HG03520 (cell line): ENCODE measurements at regions not wholly inside any gene's neighbourhood (a gene's known extent, or its start where the extent isn't known, plus 50 kb on each side); places are given as distances from the start of the nearest gene placed in this dataset.
"Not testable (repeated sequence)": the region's sequence is repeated elsewhere in the genome, so short reads cannot be mapped to it uniquely, and the experiment has no call there.

Experiments
- ATAC-seq: cut with Tn5 transposase; IDR thresholded peaks from one replicate; pipeline ENCODE4 v1.9.1; 2021; ENCODE audit warnings: mild to moderate bottlenecking, moderate library complexity; ENCODE audit not compliant: unreplicated experiment

- no peak for ATAC-seq
Measured at GRCh38 chrX:23061116-23061515, 61.4 kb downstream of the DDX53 start.

- ATAC-seq = no peak
Measured at GRCh38 chrX:23062359-23062758, 62.6 kb downstream of the DDX53 start.

DNA sequence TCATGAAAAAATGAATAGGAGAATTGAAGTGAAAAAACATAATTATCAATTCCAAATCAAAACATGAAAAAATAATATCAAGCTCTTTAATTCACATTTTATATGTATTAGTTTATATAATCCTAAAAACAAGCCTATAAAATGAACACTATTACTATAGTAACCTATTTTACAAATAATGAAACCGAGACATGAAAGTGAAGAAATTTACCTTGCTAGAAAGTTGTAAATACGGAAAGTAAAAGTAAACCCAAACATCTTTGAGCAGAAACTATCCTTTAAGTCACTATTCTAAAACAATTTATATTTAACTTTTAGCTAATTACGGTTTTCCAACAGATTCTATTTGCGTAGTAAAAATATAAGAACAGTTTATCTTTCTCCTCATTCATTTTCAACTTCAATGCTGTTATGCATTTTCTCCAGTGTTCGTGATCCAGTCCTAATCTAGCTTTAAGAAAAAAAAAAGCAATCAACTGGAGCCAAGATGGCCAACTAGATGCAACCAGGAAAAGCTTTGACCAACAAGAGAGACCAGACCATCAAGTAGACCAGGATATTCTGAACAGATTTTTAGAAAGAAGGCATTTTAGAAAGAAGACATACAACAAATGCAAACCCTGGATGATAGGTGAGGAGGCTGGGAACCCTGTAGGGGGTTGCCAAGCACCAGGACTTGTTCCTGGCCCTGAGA is 67.0 kb downstream of the DDX53 start:
- peak; percentile 90 for ATAC-seq

DNA sequence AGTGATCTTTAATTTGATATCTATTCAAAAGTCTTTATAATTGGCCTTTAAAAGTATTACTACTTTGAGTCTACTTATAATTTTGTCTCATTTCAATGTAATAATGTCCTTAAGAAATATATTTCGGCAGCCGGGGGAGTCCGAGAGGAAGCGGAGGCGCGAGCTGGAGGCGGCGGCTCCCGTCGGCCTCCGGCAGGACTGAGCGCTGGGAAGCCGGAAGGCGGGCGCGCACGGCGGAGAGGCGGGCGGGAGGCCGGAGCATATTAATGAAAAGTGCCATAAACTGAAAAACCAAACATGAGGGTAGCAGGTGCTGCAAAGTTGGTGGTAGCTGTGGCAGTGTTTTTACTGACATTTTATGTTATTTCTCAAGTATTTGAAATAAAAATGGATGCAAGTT is 75.7 kb downstream of the DDX53 start:
- not testable (repeated sequence) for ATAC-seq

GRCh38 chrX:23079347-23079746 is 79.6 kb downstream of the DDX53 start:
- no peak for ATAC-seq

GRCh38 chrX:23100826-23101225 is 101.1 kb downstream of the DDX53 start:
- ATAC-seq = no peak

DNA sequence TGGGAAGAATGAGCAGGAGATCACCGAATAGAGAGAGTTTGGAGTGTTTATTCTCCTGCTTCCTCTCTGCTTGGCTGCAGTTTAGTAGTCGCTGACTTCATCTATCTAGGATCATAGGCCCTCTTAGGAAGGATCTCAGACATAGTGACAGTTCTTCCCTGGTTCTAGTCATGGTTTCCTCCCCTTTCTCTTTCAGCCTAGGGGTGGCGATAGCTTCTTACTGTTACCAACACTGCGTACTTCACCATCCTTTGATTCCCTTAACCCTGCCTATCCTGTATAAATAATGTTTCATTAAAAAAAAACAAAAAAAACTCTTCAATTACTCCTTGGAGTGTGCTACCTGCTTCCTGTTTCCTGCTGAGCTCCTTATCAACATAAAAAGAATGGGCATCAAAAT is 103.8 kb downstream of the DDX53 start:
- ATAC-seq = no peak

DNA sequence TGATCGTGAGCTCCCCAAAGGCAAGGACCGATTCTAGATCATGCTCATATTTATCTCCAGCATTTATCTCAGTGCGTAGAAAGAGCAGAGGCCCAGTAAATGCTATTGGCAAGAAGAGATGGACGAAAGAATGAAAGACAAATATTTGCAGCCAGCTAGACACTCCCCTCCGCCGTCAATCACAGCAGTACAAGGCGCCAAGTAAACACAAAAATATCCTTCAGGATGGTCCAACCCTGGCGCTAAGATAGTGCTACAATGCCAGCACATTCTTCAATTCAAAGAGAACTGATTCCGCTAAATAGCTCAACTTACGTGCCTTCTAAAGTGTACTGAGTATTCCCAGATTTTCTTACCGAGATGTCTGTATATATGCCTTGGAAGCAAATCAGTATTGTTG is 114.5 kb downstream of the DDX53 start:
- ATAC-seq = no peak

GRCh38 chrX:23115651-23116050 is 115.9 kb downstream of the DDX53 start:
- ATAC-seq = no peak

- ATAC-seq = no peak
Measured at GRCh38 chrX:23118163-23118562, 118.4 kb downstream of the DDX53 start.

DNA sequence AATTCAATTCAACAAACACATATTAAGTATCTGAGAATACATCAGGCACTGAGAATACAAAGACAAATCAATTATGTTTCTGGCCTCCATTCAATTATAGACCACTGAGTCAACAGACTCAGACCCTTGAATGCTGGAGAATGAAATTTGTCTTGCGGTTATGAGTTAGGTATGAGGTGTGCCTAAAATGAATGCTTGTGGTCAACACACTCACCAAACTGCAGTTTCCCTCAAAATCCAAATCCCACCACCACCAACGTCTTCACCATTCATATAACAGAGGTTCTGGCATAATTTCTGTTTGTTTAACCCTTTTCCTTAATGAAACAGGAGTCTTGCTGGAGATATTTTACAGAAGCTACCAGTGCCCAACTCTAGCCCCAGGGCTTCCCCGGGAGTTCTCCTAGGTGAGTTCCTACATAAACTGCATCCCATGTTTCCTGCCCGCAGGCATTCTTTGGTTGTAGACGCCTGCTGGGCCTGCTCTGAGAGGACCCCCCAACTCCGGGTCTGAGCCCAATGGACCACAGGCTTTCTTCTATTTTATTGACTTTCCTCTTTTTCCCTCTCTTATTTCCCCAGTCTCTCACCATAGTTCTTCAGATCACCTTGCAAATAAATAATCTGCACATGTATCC is 119.2 kb downstream of the DDX53 start:
- no peak for ATAC-seq

DNA sequence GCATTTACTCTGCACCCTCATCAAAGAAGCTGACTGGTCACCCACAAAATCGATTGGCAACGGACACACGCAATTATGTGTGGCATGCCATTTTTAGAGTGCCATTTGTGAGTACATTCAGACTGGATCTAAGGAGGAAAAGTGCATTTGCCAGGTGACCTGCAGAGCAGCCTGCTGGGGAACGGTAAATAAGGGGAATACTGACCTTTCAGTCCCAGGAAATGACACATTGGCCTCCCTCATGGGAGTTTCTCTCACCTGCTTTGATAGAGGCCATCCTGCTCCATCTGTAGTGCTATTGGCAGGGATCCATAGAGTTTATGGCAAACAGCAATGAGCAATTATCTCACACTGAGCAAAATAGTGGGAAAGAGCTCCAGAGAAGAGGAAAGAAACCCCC is 127.8 kb downstream of the DDX53 start:
- no peak for ATAC-seq

DNA sequence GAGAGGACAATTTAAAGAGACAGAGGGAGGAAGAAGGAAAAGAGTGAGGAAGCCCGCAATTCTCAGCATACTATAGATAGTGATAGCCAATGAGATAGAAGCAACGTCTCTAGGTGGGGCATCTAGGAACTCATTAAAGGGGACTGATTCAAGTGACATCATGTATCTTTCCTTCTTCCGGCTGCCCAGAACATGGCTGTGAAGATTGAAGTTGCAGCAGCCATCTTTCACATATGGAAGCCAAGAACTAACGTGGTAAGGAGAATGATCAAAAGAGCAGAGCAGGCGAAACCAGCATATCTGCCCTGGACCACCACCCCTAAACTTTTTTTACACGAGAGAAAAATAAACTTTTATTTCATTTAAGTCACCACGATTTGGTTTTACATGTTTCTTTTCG is 133.8 kb downstream of the DDX53 start:
- no peak for ATAC-seq

- ATAC-seq = no peak
Measured at GRCh38 chrX:23134136-23134535, 134.4 kb downstream of the DDX53 start.

GRCh38 chrX:23136816-23137215 is 137.1 kb downstream of the DDX53 start:
- ATAC-seq = no peak

DNA sequence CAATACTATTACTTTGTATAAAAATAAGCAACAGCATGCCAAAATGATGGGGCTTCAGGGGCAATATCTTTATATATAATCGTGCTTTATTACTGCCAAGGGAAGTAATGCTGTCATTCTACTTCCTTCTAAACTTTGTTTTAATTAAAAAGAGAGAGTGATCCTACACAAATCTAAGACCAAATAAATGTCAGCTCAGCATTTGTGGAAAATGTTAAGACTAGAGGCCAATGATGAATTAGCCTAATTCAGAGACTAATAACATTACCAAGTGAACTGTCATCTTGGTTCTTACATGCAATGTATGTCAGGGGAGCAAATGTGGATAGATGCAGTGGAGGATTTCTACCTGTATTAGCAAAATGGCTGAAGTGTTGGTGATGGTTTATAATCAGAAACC is 166.4 kb upstream of the PTCHD1 start:
- ATAC-seq = no peak

GRCh38 chrX:23185951-23186350 is 148.7 kb upstream of the PTCHD1 start:
- no peak for ATAC-seq

DNA sequence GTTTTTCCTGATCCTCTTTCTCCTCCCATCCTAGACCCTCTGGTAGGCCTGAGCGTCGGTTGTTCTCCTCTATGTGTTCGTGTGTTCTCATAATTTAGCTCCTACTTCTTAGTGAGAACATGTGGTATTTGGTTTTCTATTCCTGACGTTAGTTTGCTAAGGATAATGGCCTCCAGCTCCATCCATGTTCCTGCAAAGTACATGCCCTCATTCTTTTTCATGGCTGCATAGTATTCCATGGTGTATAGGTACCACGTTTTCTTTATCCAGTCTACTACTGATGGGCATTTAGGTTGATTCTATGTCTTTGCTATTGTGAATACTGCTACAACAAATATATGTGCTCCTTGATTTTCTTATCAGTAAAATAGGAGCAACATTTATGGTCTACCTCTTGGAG is 146.8 kb upstream of the PTCHD1 start:
- ATAC-seq = no peak

GRCh38 chrX:23194885-23195554 is 139.6 kb upstream of the PTCHD1 start:
- ATAC-seq = no peak

- ATAC-seq = no peak
Measured at GRCh38 chrX:23195761-23196160, 138.9 kb upstream of the PTCHD1 start.

- ATAC-seq = no peak
Measured at GRCh38 chrX:23201706-23202105, 132.9 kb upstream of the PTCHD1 start.

DNA sequence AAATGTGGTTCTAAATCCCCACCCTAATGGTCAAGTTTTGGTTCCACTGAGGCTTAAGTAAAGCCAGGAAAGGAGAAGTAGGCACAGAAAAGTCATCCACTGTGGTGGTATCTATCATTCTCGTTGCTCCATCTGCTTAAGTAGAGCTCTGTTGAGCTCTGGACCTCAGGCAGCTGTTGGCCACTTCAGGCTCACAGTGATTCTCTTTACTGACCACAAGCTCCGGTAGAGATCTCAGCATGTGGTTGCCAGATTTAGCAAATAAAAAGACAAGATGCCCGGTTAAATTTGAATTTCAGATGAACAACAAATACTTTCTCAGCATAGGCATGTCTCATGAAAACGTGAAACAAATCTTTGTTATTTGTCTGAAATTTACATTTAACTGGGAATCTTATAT is 132.3 kb upstream of the PTCHD1 start:
- no peak for ATAC-seq
